GM19025 (cell line): ENCODE measurements at regions not wholly inside any gene's neighbourhood (a gene's known extent, or its start where the extent isn't known, plus 50 kb on each side); places are given as distances from the start of the nearest gene placed in this dataset.
"Not testable (repeated sequence)": the region's sequence is repeated elsewhere in the genome, so short reads cannot be mapped to it uniquely, and the experiment has no call there.

Experiments
- ATAC-seq: cut with Tn5 transposase; IDR thresholded peaks from one replicate; pipeline ENCODE4 v1.9.1; 2021; ENCODE audit warnings: mild to moderate bottlenecking, low read depth, moderate library complexity; ENCODE audit not compliant: unreplicated experiment

GRCh38 chr5:7072188-7072587 lies 323.8 kb upstream of the ADCY2 start:
- no peak for ATAC-seq

- no peak for ATAC-seq
Measured at GRCh38 chr5:7073666-7074065, 322.3 kb upstream of the ADCY2 start.

- no peak for ATAC-seq
Measured at GRCh38 chr5:7074176-7074575, 321.8 kb upstream of the ADCY2 start.

GRCh38 chr5:7075470-7075869 lies 320.5 kb upstream of the ADCY2 start:
- no peak for ATAC-seq

GRCh38 chr5:7078101-7078500 lies 317.8 kb upstream of the ADCY2 start:
- ATAC-seq: no peak

GRCh38 chr5:7078901-7079300 lies 317.0 kb upstream of the ADCY2 start:
- no peak for ATAC-seq

- no peak for ATAC-seq
Measured at GRCh38 chr5:7080501-7080900, 315.4 kb upstream of the ADCY2 start.

- ATAC-seq: no peak
Measured at GRCh38 chr5:7087719-7088297, 308.1 kb upstream of the ADCY2 start.

GRCh38 chr5:7088849-7089248 lies 307.1 kb upstream of the ADCY2 start:
- ATAC-seq: no peak

- ATAC-seq: no peak
Measured at GRCh38 chr5:7094626-7095025, 301.3 kb upstream of the ADCY2 start.

- no peak for ATAC-seq
Measured at GRCh38 chr5:7096294-7096693, 299.6 kb upstream of the ADCY2 start.

- no peak for ATAC-seq
Measured at GRCh38 chr5:7105358-7105757, 290.6 kb upstream of the ADCY2 start.

- ATAC-seq: no peak
Measured at GRCh38 chr5:7117961-7118360, 278.0 kb upstream of the ADCY2 start.

- ATAC-seq: no peak
Measured at GRCh38 chr5:7131680-7132079, 264.3 kb upstream of the ADCY2 start.

- ATAC-seq: no peak
Measured at GRCh38 chr5:7146886-7147285, 249.1 kb upstream of the ADCY2 start.

- no peak for ATAC-seq
Measured at GRCh38 chr5:7157083-7157482, 238.9 kb upstream of the ADCY2 start.

- ATAC-seq: no peak
Measured at GRCh38 chr5:7169240-7169878, 226.6 kb upstream of the ADCY2 start.

- ATAC-seq: not testable (repeated sequence)
Measured at GRCh38 chr5:7170785-7171184, 225.2 kb upstream of the ADCY2 start.

GRCh38 chr5:7179364-7179763 lies 216.6 kb upstream of the ADCY2 start:
- no peak for ATAC-seq

- no peak for ATAC-seq
Measured at GRCh38 chr5:7181841-7182240, 214.1 kb upstream of the ADCY2 start.

GRCh38 chr5:7185742-7186141 lies 210.2 kb upstream of the ADCY2 start:
- no peak for ATAC-seq

GRCh38 chr5:7186818-7187217 lies 209.1 kb upstream of the ADCY2 start:
- ATAC-seq: no peak
